ENCODE measurements at regions not wholly inside any gene's neighbourhood (a gene's known extent, or its start where the extent isn't known, plus 50 kb on each side); places are given as distances from the start of the nearest gene placed in this dataset.
"Not testable (repeated sequence)": the region's sequence is repeated elsewhere in the genome, so short reads cannot be mapped to it uniquely, and the experiment has no call there.

DNA sequence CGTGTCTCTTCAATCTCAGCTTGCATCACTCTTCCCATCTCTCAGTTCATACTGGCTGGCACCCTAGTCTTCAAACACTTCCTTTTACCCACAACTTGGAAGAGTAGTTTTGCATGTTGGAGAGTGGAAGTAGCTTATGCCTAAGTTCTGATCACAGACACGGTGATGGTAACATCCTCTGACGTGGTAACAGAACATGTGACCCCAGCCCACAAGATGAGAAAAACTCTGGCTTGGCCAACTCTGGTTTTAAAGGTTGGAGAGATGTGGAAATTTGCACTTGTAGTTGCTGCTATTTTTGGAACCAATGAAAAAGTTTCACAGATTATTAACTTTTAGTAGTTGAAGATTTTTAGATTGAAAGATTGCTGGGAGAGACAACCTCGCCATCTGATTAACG is 155.4 kb upstream of the SLC35G4 start:
- no peak for DNase-seq

GRCh38 chr18:11444169-11444568 is 165.2 kb upstream of the SLC35G4 start:
- not testable (repeated sequence) for DNase-seq

GRCh38 chr18:11437046-11437445 is 172.3 kb upstream of the SLC35G4 start:
- no peak for DNase-seq

DNA sequence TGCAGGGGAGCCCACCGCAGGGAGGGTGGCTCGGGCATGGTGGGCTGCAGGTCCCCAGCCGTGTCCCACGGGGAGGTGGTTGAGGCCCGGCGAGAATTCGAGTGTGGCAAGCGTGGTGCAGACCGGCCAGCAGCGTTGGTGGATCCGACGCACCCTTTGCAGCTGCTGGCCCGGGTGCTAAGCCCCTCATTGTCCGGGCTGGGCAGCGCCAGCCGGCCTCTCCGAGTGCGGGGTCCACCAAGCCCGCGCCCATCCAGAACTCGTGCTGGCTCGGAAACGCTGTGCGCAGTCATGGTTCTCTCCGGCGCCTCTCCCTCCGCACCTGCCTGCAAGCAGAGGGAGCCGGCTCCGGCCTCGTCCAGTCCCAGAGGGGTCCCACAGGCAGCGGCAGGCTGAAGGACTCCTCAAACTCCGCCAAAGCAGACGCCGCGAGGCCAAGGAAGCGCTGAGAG is 177.0 kb upstream of the SLC35G4 start:
- no peak for DNase-seq

- DNase-seq: no peak
Measured at GRCh38 chr18:11429876-11430275, 179.5 kb upstream of the SLC35G4 start.

GRCh38 chr18:11425211-11425610 is 184.2 kb upstream of the SLC35G4 start:
- DNase-seq: no peak

DNA sequence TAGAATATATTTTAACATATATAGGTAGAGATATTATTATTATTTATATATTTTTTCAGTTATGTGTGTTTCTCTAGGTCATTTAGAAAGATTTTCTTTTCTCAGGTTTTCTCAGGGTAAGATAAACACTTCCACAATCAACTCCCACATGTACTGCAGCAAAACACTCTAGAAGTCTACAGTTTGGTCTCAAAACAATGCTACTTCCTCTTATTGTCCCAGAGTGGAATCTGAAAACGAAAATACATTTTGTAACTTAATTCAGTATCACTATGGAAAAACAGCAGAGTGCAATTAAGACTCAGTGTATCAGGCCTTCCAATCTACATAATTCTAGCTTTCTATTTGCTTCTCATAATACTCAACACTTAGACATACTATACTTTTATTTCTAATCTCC is 190.1 kb upstream of the SLC35G4 start:
- no peak for DNase-seq

DNA sequence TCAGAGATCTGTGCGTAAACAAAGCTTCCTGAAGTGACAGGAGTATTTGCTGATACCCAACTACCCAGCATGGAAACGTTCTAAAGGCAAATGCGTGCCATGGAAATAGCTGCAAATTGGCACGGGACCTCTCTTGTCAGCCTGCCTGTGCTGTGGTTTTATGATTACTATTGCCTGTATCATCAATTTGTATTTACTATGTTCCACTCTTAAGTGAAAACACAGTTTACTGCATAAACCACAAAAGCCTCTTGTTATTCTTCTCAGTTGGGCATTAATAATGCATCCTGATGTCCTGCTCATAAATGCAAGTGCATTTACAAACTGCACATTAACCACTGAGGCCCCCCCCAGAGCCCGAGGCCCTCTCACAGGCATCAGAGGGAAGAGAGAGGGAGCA is 196.6 kb upstream of the SLC35G4 start:
- no peak for DNase-seq

DNA sequence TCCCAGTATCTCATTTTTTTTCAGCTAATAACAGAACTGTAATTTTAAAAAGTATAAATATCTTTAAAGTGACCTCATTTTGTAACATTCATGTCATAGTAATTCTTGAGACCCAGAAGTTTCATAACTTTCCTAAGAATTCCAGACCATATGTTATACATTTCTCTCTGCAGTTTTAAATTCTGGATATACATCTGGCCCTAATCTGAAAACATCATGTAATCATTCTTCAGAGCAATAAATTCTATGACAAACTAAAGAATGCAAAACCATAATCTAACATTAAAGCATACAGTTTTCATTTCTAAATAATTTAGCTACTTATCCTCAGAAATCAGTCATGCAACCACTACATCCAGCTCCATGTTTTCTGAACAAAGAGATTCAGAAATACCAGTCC is 198.3 kb upstream of the SLC35G4 start:
- DNase-seq: no peak

GRCh38 chr18:11408555-11409065 is 200.8 kb upstream of the SLC35G4 start:
- DNase-seq: no peak

GRCh38 chr18:11407940-11408339 is 201.5 kb upstream of the SLC35G4 start:
- DNase-seq: no peak

GRCh38 chr18:11405804-11406203 is 203.6 kb upstream of the SLC35G4 start:
- no peak for DNase-seq

GRCh38 chr18:11400703-11401102 is 208.7 kb upstream of the SLC35G4 start:
- DNase-seq: no peak

- no peak for DNase-seq
Measured at GRCh38 chr18:11398625-11399024, 210.8 kb upstream of the SLC35G4 start.

DNA sequence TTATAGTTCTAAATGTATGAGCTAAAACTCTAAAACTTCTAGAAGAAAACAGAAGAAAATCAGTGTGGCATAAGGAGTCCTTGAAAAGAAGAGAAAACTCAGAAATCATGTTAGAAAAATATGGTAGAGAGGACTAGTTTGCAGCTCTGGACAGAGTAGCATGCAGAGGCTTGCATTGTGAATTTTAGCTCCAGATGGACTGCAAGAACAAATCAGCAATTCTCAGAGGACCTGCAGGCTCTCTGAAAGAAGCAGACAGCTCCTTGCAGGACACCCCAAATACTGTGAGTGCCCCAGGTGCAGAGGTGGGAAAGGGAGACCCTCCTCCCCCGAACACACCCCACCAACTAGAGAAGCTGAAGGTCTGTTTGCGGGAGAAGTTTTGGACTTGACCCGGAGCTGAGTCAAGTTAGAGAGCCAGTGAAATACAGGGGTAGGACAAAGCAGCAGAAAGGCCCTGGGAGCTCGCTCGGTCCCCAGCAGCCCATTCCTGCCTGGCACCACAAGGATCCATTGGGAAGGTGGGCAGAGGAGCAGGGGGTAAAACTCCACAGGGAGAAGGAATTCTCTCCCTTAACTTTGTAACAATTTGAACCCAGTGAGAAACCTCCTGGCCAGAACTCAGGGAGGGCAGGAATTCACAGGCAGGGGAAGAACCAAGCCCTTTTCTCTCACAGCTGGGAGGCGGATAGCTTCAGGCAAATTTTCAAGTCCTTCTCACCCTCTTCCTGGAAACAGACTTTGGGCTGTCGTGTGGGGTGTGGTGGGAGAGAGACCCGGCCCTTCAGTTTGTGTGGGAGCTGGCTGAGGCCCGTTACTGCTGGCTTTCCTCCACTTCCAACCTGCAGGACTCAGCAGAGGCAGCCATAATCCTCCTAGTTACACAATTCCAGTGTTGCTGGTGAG is 216.2 kb upstream of the SLC35G4 start:
- no peak for DNase-seq

DNA sequence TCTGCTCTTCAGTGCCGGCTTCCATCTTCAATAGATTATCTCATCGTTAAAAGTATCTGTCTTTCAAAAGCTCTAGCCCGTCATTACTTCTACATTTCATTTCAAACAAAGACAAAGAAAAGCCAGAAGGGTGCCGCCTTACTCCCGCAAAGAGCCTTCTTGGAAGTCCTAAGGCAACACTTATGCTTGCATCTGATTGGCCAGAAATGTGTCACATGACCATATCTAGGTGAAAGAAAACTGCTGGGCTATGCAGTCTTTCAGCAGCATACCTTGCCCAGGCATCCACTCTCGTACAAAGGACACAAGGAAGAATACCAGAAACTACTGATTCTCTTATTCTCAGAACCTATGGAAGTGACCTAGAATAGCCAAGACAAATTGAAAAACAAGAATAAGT is 217.1 kb upstream of the SLC35G4 start:
- no peak for DNase-seq

DNA sequence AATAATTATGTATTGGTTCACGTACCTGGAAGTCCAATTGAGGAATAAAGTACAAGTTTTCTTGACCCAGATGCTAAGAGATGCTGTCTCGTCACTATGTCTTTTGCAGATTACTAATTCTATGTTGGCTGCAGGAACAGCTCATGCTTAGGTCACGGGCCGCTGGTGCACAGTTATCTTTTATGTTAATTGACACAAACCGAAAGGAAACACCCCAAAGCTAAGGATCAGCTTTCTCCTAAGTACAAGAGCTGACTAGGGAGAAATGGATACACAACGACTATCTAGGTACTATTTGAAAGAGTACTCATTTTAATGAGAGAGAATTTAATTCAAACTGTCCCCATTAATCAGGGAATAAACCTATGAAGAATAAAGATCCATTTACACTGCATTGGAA is 217.7 kb upstream of the SLC35G4 start:
- no peak for DNase-seq

DNA sequence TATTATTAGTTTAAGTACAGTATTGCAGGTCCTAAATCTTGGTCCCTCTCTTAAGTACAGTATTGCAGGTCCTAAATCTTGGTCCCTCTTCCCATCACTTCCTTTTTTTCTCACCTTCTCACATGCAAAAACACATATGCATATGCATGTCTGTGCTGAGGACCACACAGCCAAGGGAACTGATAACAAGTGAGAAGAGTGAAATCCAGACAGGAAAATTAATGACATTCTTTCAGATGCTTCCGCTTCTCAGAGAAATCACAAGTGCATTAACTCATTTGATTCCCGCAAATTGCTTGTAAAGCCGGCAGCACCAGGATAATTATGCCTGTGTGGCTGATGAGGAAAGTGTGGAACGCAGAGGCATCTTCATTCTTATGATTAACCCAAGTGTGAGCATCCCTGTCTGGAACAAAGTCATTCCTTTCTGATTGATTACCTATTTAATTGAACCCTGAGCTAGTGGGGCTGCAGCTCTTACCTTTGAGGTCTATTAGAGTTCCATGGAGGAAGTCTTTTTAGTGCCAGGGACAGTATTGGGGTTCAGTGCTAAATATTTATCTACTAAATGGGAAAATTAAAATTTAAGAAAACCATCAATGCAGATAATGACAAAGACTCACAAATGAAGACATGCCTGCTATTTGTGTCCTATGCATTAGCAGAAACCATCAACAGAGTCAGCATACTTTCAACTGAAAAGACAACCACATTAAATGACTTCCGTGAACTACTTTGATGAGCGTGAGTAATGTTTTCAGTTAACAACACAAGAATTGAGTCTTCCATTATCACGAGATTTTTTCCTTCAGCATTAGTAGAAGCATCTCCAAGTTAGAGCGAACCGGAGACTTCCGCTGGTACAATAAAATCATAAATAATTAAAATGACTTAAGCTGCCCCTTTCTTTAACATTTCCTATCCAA is 220.4 kb upstream of the SLC35G4 start:
- DNase-seq: no peak

GRCh38 chr18:11387880-11388279 is 221.5 kb upstream of the SLC35G4 start:
- DNase-seq: peak; percentile 5

GRCh38 chr18:11383381-11383780 is 226.0 kb upstream of the SLC35G4 start:
- no peak for DNase-seq

DNA sequence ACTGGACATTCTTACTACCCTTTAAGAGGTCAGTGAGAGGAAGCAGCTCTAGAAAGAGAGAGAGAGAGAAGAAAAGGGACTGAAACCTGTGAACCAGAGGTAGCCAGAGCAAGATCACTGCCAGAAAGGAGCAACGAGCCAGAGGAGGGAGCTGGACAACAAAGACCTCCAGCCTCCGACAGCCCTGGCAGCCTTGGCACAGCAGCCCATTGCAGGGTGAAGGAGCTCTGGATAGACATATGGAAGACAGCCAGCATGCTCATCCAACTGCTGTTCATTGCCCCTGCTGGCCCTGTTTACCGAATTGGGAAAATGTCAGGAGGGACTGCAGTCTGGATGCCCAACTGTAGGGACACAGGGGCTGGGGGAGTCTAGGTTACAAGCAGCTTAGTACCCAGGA is 228.4 kb upstream of the SLC35G4 start:
- DNase-seq: no peak

DNA sequence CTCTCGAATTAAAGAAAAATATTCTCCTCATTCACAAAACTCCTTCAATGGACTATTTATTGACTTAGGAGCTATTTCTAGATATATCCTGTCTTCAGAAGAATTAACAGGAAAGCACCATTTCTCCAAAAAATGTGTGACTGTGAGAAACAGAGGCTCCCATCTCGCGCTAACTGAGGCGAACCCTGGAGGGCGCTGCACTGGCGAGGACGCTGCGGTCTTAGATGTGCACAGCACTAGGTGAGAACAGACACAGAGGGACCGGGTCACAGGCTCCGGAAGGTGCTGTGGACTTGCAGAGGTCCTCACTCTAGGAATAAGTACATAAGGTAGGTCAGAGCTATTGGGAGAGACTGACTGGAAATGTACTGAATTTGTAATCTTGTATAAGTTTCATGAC is 229.7 kb upstream of the SLC35G4 start:
- no peak for DNase-seq

GRCh38 chr18:11377766-11378540 is 228.6 kb upstream of the PIEZO2 start:
- DNase-seq: no peak

All from NCI-H1694 (cell line).